SK-N-SH (cell line): ENCODE measurements at regions not wholly inside any gene's neighbourhood (a gene's known extent, or its start where the extent isn't known, plus 50 kb on each side); places are given as distances from the start of the nearest gene placed in this dataset.

Experiments
- CTCF ChIA-PET: fragments of 300-600, 350-600 bp; formaldehyde crosslinking; extraction: SDS; loops from one replicate; lab custom pipeline; 2021; lab: Yijun Ruan, JAX
- POLR2A ChIA-PET: fragments of 350-600 bp; sonication (Branson Sonifier 250); formaldehyde crosslinking; extraction: SDS; loops from one replicate; lab custom pipeline; 2020; ENCODE audit warnings: antibody characterized with exemption, inconsistent platforms; lab: Yijun Ruan, JAX
- DNase-seq: peaks from one replicate; pipeline ENCODE4 v3.0.0; 2012
- H2AFZ ChIP-seq: fragments of 200-600 bp; sonication (generic); 2 replicates; pipeline ENCODE4 v1.8.1; 2016; ENCODE audit warnings: antibody characterized with exemption, mild to moderate bottlenecking, low read depth
- H3F3A ChIP-seq: fragments of 200-600 bp; sonication (generic); replicated peaks from 2 replicates; pipeline ENCODE3; 2016; ENCODE audit warnings: antibody characterized with exemption, mild to moderate bottlenecking; ENCODE audit not compliant: insufficient read depth
- H3K27ac ChIP-seq, 2 experiments: fragments of 200-500 bp in 1 of 2; fragments of 200-600 bp in 1 of 2; sonication (Bioruptor generic) in 1 of 2; sonication (generic), shearing (Covaris generic) in 1 of 2; 2 replicates each; pipeline versions ENCODE4 v1.5.1 to v1.6.1; 2014 to 2016; ENCODE audit warnings: low read depth in 2 of 2, inconsistent platforms in 1 of 2, low read length in 1 of 2, mild to moderate bottlenecking in 1 of 2, mixed read lengths in 1 of 2
- H3K27me3 ChIP-seq: fragments of 200-600 bp; sonication (generic), shearing (Covaris generic); 2 replicates; pipeline ENCODE4 v1.6.1; 2016; ENCODE audit warnings: mixed run types; ENCODE audit not compliant: insufficient read depth
- H3K36me3 ChIP-seq, 2 experiments: fragments of 200-500 bp in 1 of 2; fragments of 200-600 bp in 1 of 2; sonication (Bioruptor generic) in 1 of 2; sonication (generic) in 1 of 2; replicated peaks in 1 of 2; 2 replicates each; pipeline versions ENCODE3 to v1.5.1; 2014 to 2016; ENCODE audit warnings: low read length in 1 of 2, mild to moderate bottlenecking in 1 of 2; ENCODE audit not compliant: insufficient read depth in 2 of 2, control insufficient read depth in 1 of 2
- H3K4me1 ChIP-seq, 2 experiments: fragments of 200-500 bp in 1 of 2; fragments of 200-600 bp in 1 of 2; sonication (Bioruptor generic) in 1 of 2; sonication (generic), shearing (Covaris generic) in 1 of 2; 2 replicates each; pipeline versions ENCODE4 v1.5.1 to v1.6.1; 2014 to 2016; ENCODE audit warnings: low read depth in 1 of 2, low read length in 1 of 2, mixed run types in 1 of 2; ENCODE audit not compliant: insufficient read depth in 2 of 2, control insufficient read depth in 1 of 2
- H3K4me2 ChIP-seq: fragments of 200-600 bp; sonication (generic), shearing (Covaris generic); 2 replicates; pipeline ENCODE4 v1.6.1; 2017; ENCODE audit warnings: mixed run types
- H3K4me3 ChIP-seq, 2 experiments: fragments of 200-500 bp in 1 of 2; fragments of 200-600 bp in 1 of 2; sonication (Bioruptor generic) in 1 of 2; sonication (generic), shearing (Covaris generic) in 1 of 2; 2 replicates each; pipeline versions ENCODE4 v1.5.1 to v1.8.1; 2014 to 2016; ENCODE audit warnings: low read depth in 2 of 2, inconsistent platforms in 1 of 2, low read length in 1 of 2, mild to moderate bottlenecking in 1 of 2, mixed read lengths in 1 of 2, moderate library complexity in 1 of 2
- H3K79me2 ChIP-seq: fragments of 200-600 bp; sonication (generic); 2 replicates; pipeline ENCODE4 v1.8.1; 2017; ENCODE audit warnings: mild to moderate bottlenecking; ENCODE audit not compliant: insufficient read depth
- H3K9ac ChIP-seq: fragments of 200-600 bp; sonication (generic); 2 replicates; pipeline ENCODE4 v1.6.1; 2017; ENCODE audit warnings: mixed run types
- H3K9me2 ChIP-seq: fragments of 200-600 bp; sonication (generic); 2 replicates; pipeline ENCODE4 v1.6.1; 2017; ENCODE audit warnings: mixed run types
- H3K9me3 ChIP-seq: fragments of 200-600 bp; sonication (generic); 2 replicates; pipeline ENCODE4 v1.6.1; 2017; ENCODE audit warnings: mixed run types, mild to moderate bottlenecking, moderate library complexity
- H4K20me1 ChIP-seq: fragments of 200-600 bp; sonication (generic); 2 replicates; pipeline ENCODE4 v1.6.1; 2017; ENCODE audit warnings: mild to moderate bottlenecking, mixed run types; ENCODE audit not compliant: insufficient read depth
- CHD2 ChIP-seq: fragments of 150-350 bp; IDR thresholded peaks from 2 replicates; pipeline ENCODE4 v1.6.1; 2018; ENCODE audit warnings: low read length; ENCODE audit not compliant: partially characterized antibody
- EP300 ChIP-seq, 2 experiments: IDR thresholded peaks; 2 replicates each; pipeline versions ENCODE4 v1.4.0 to v1.6.1; 2012; ENCODE audit warnings: borderline replicate concordance in 1 of 2, low read depth in 1 of 2, low read length in 1 of 2
- EZH2phosphoT487 ChIP-seq: fragments of 200-600 bp; sonication (generic); IDR thresholded peaks from 2 replicates; pipeline ENCODE4 v1.6.1; 2017; ENCODE audit warnings: low read depth, mixed run types, mild to moderate bottlenecking, antibody characterized with exemption, moderate library complexity, borderline replicate concordance
- FOXJ3 ChIP-seq: sonication (generic); formaldehyde crosslinking; IDR thresholded peaks from 2 replicates; pipeline ENCODE4 v1.5.1; 2020; ENCODE audit warnings: mild to moderate bottlenecking, missing genetic modification reagents
- FOXM1 ChIP-seq: IDR thresholded peaks from 2 replicates; pipeline ENCODE4 v1.4.0; 2012; ENCODE audit warnings: low read depth, mild to moderate bottlenecking
- GABPA ChIP-seq: IDR thresholded peaks from 2 replicates; pipeline ENCODE4 v1.4.0; 2012; ENCODE audit warnings: low read depth, mild to moderate bottlenecking
- JUND ChIP-seq: IDR thresholded peaks from 2 replicates; pipeline ENCODE4 v1.4.0; 2012
- MEF2A ChIP-seq: IDR thresholded peaks from 2 replicates; pipeline ENCODE4 v1.4.0; 2012; ENCODE audit warnings: low read depth, borderline replicate concordance
- NRF1 ChIP-seq: IDR thresholded peaks from 2 replicates; pipeline ENCODE4 v1.6.1; 2012; ENCODE audit warnings: low read depth, mild to moderate bottlenecking, low read length
- RAD21 ChIP-seq: IDR thresholded peaks from 2 replicates; pipeline ENCODE4 v1.6.1; 2012; ENCODE audit warnings: mild to moderate bottlenecking, low read length
- RCOR1 ChIP-seq: fragments of 150-350 bp; IDR thresholded peaks from 2 replicates; pipeline ENCODE4 v1.6.1; 2017; ENCODE audit warnings: antibody characterized with exemption, low read length
- RFX5 ChIP-seq: IDR thresholded peaks from 2 replicates; pipeline ENCODE4 v1.6.1; 2012; ENCODE audit warnings: mild to moderate bottlenecking, improper control_type of control experiment, low read length
- SMC3 ChIP-seq: IDR thresholded peaks from 2 replicates; pipeline ENCODE4 v1.6.1; 2012; ENCODE audit warnings: low read depth, low read length, improper control_type of control experiment
- TCF12 ChIP-seq: IDR thresholded peaks from 2 replicates; pipeline ENCODE4 v1.4.0; 2012
- TEAD4 ChIP-seq: IDR thresholded peaks from 2 replicates; pipeline ENCODE4 v1.4.0; 2012; ENCODE audit warnings: mild to moderate bottlenecking, borderline replicate concordance; ENCODE audit not compliant: insufficient read depth
- USF1 ChIP-seq: IDR thresholded peaks from 2 replicates; pipeline ENCODE4 v1.4.0; 2012; ENCODE audit warnings: low read depth, borderline replicate concordance
- YY1 ChIP-seq: IDR thresholded peaks from 2 replicates; pipeline ENCODE4 v1.4.0; 2012; ENCODE audit warnings: low read depth, mild to moderate bottlenecking
- TF ChIP-seq, protein P1 (sequence below): IDR thresholded peaks from 2 replicates; pipeline ENCODE4 v1.6.1; 2012; ENCODE audit warnings: mild to moderate bottlenecking, low read depth, low read length, moderate library complexity
- TF ChIP-seq, protein P2 (sequence below): IDR thresholded peaks from 2 replicates; pipeline ENCODE4 v1.4.0; 2012; ENCODE audit warnings: low read depth
- TF ChIP-seq, protein P3 (sequence below): fragments of 150-350 bp; IDR thresholded peaks from 2 replicates; pipeline ENCODE4 v1.6.1; 2016; ENCODE audit warnings: mild to moderate bottlenecking, low read depth, low read length

- Histone ChIP-seq H3F3A (no peaks in the 10 kb centered on the region), H3K4me1 (no peaks in the 10 kb centered on the region), H3K27ac (no peak overlapping the region), H2AFZ (no peak overlapping the region), H4K20me1 (no peaks in the 10 kb centered on the region), H3K4me3 (no peak overlapping the region), H3K79me2 (no peaks in the 10 kb centered on the region), H3K9me2 (no peaks in the 10 kb centered on the region), H3K36me3 (no peaks in the 10 kb centered on the region), H3K9me3 (no peaks in the 10 kb centered on the region), H3K9ac (no peak overlapping the region), H3K4me2 (no peak overlapping the region), H3K27me3 (no peaks in the 10 kb centered on the region)
- TF ChIP-seq GABPA (no peak), RCOR1 (no peak), NRF1 (no peak), CHD2 (no peak), JUND (no peak), RAD21 (no peak), YY1 (no peak), TCF12 (no peak), USF1 (no peak), FOXJ3 (CRISPR knock-in tag) (no peak), TEAD4 (no peak), RFX5 (no peak), FOXM1 (no peak), MEF2A (no peak), EP300 (IDR thresholded peaks at IDR 0.05; ENCODE audit: borderline replicate concordance in 1 of 2, low read depth in 1 of 2, low read length in 1 of 2) (no peak), SMC3 (no peak), EZH2phosphoT487 (no peak)
- TF ChIP-seq, protein P1, sequence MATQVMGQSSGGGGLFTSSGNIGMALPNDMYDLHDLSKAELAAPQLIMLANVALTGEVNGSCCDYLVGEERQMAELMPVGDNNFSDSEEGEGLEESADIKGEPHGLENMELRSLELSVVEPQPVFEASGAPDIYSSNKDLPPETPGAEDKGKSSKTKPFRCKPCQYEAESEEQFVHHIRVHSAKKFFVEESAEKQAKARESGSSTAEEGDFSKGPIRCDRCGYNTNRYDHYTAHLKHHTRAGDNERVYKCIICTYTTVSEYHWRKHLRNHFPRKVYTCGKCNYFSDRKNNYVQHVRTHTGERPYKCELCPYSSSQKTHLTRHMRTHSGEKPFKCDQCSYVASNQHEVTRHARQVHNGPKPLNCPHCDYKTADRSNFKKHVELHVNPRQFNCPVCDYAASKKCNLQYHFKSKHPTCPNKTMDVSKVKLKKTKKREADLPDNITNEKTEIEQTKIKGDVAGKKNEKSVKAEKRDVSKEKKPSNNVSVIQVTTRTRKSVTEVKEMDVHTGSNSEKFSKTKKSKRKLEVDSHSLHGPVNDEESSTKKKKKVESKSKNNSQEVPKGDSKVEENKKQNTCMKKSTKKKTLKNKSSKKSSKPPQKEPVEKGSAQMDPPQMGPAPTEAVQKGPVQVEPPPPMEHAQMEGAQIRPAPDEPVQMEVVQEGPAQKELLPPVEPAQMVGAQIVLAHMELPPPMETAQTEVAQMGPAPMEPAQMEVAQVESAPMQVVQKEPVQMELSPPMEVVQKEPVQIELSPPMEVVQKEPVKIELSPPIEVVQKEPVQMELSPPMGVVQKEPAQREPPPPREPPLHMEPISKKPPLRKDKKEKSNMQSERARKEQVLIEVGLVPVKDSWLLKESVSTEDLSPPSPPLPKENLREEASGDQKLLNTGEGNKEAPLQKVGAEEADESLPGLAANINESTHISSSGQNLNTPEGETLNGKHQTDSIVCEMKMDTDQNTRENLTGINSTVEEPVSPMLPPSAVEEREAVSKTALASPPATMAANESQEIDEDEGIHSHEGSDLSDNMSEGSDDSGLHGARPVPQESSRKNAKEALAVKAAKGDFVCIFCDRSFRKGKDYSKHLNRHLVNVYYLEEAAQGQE, result no peak
- TF ChIP-seq, protein P2, sequence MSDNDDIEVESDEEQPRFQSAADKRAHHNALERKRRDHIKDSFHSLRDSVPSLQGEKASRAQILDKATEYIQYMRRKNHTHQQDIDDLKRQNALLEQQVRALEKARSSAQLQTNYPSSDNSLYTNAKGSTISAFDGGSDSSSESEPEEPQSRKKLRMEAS, result no peak
- TF ChIP-seq, protein P3, sequence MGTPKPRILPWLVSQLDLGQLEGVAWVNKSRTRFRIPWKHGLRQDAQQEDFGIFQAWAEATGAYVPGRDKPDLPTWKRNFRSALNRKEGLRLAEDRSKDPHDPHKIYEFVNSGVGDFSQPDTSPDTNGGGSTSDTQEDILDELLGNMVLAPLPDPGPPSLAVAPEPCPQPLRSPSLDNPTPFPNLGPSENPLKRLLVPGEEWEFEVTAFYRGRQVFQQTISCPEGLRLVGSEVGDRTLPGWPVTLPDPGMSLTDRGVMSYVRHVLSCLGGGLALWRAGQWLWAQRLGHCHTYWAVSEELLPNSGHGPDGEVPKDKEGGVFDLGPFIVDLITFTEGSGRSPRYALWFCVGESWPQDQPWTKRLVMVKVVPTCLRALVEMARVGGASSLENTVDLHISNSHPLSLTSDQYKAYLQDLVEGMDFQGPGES, result no peak
- DNase-seq, result no peak
- ChIA-PET CTCF (no interaction called here), POLR2A (no interaction called here)
Observed at GRCh38 chr1:168980656-168981055, 125.8 kb upstream of the ATP1B1 start.
